ENCODE measurements at regions not wholly inside any gene's neighbourhood (a gene's known extent, or its start where the extent isn't known, plus 50 kb on each side); places are given as distances from the start of the nearest gene placed in this dataset.

GRCh38 chrX:23482561-23482960 lies 147.9 kb downstream of the PTCHD1 start:
- no peaks in the 10 kb centered on the region for H3K4me1 ChIP-seq
- no peak for DNase-seq
- WGBS, 4 donors = 36 to 58% (median 40%) methylated on average over 3 of the region's 3 CpGs
- TF ChIP-seq POLR2A (IDR thresholded peaks at IDR 0.05) = no peak
- no peak for TF ChIP-seq CTCF (IDR thresholded peaks at IDR 0.05)
- intact Hi-C loops (cut with DNase I) = no loop called here
- no peak overlapping the region for H3K4me3 ChIP-seq
- H3K36me3 ChIP-seq = no peaks in the 10 kb centered on the region
- no peaks in the 10 kb centered on the region for H3K27me3 ChIP-seq
- peaks cover 0 to 3% (median 0%) of the 10 kb centered on the region in 12 donors for H3K9me3 ChIP-seq
- H3K27ac ChIP-seq = no peak overlapping the region
- ATAC-seq = no peak

- Histone ChIP-seq H3K4me1 (no peaks in the 10 kb centered on the region), H3K36me3 (no peaks in the 10 kb centered on the region), H3K27me3 (no peaks in the 10 kb centered on the region), H3K4me3 (no peak overlapping the region), H3K9me3 (peaks cover 0 to 5% (median 0%) of the 10 kb centered on the region in 12 donors), H3K27ac (no peak overlapping the region)
- ATAC-seq = no peak
- intact Hi-C loops (cut with DNase I) = no loop called here
- 57 to 71% (median 63%) methylated on average over 3 of the region's 3 CpGs for WGBS, 4 donors
- no peak for DNase-seq
- TF ChIP-seq POLR2A (IDR thresholded peaks at IDR 0.05) = no peak
- no peak for TF ChIP-seq CTCF (IDR thresholded peaks at IDR 0.05)
These were observed 148.7 kb downstream of the PTCHD1 start for GRCh38 chrX:23483396-23483795.

GRCh38 chrX:23493941-23494374 lies 159.3 kb downstream of the PTCHD1 start:
- no peak for ATAC-seq
- no peaks in the 10 kb centered on the region for H3K27me3 ChIP-seq
- no peak overlapping the region for H3K4me3 ChIP-seq
- no peaks in the 10 kb centered on the region for H3K4me1 ChIP-seq
- TF ChIP-seq POLR2A (IDR thresholded peaks at IDR 0.05) (no peak), CTCF (IDR thresholded peaks at IDR 0.05) (no peak)
- no peaks in the 10 kb centered on the region for H3K36me3 ChIP-seq
- peaks cover 0 to 13% (median 0%) of the 10 kb centered on the region in 12 donors for H3K9me3 ChIP-seq
- DNase-seq = no peak
- H3K27ac ChIP-seq = no peak overlapping the region
- intact Hi-C loops (cut with DNase I) = no loop called here
- WGBS, 4 donors = 41 to 52% (median 49%) methylated on average over 3 of the region's 3 CpGs

- Histone ChIP-seq H3K4me1 (no peaks in the 10 kb centered on the region), H3K27me3 (no peaks in the 10 kb centered on the region), H3K9me3 (peaks cover 0 to 13% (median 0%) of the 10 kb centered on the region in 12 donors), H3K36me3 (no peaks in the 10 kb centered on the region), H3K27ac (no peak overlapping the region), H3K4me3 (no peak overlapping the region)
- no peak for DNase-seq
- WGBS, 4 donors = 90 to 98% (median 94%) methylated on average over 12 of the region's 12 CpGs
- intact Hi-C loops (cut with DNase I) = no loop called here
- no peak for TF ChIP-seq CTCF (IDR thresholded peaks at IDR 0.05)
- TF ChIP-seq POLR2A (IDR thresholded peaks at IDR 0.05) = no peak
- ATAC-seq = no peak
These were observed 160.1 kb downstream of the PTCHD1 start for GRCh38 chrX:23494741-23495140.
